NCI-H2171 treated with DMSO at 0.1 percent for 48 hours (cell line): ENCODE measurements at regions not wholly inside any gene's neighbourhood (a gene's known extent, or its start where the extent isn't known, plus 50 kb on each side); places are given as distances from the start of the nearest gene placed in this dataset.
A peak's percentile ranks its signal among the peaks of the same experiment; 100 is the strongest.

Source experiments
- DNase-seq: peaks from one replicate; lab custom pipeline; 2025; lab: John Stamatoyannopoulos, UW

GRCh38 chr13:39244561-39245230, 206.4 kb downstream of the NHLRC3 start:
- DNase-seq: no peak

- peak; percentile 4 for DNase-seq
These were observed 207.4 kb downstream of the NHLRC3 start for GRCh38 chr13:39245688-39246087.

GRCh38 chr13:39249982-39250381, 211.7 kb downstream of the NHLRC3 start:
- no peak for DNase-seq

- DNase-seq: no peak
These were observed 212.2 kb downstream of the NHLRC3 start for GRCh38 chr13:39250440-39250839.

- DNase-seq: no peak
These were observed 213.1 kb downstream of the NHLRC3 start for GRCh38 chr13:39251340-39251739.

GRCh38 chr13:39253774-39254173, 215.5 kb downstream of the NHLRC3 start:
- no peak for DNase-seq

- no peak for DNase-seq
These were observed 216.3 kb downstream of the NHLRC3 start for GRCh38 chr13:39254601-39255000.

- no peak for DNase-seq
These were observed 219.4 kb downstream of the NHLRC3 start for GRCh38 chr13:39257642-39258041.

- no peak for DNase-seq
These were observed 221.3 kb downstream of the NHLRC3 start for GRCh38 chr13:39259371-39260140.

GRCh38 chr13:39263033-39263432, 224.8 kb downstream of the NHLRC3 start:
- peak; percentile 8 for DNase-seq

GRCh38 chr13:39263531-39263930, 225.3 kb downstream of the NHLRC3 start:
- no peak for DNase-seq

GRCh38 chr13:39266426-39266825, 228.2 kb downstream of the NHLRC3 start:
- DNase-seq: no peak

GRCh38 chr13:39268398-39268797, 230.1 kb downstream of the NHLRC3 start:
- no peak for DNase-seq

- no peak for DNase-seq
These were observed 230.7 kb downstream of the NHLRC3 start for GRCh38 chr13:39269004-39269403.

- DNase-seq: no peak
These were observed 231.2 kb downstream of the NHLRC3 start for GRCh38 chr13:39269411-39269810.

GRCh38 chr13:39272994-39273393, 234.7 kb downstream of the NHLRC3 start:
- DNase-seq: no peak

- no peak for DNase-seq
These were observed 235.9 kb downstream of the NHLRC3 start for GRCh38 chr13:39273953-39274738.

- DNase-seq: no peak
These were observed 236.6 kb downstream of the NHLRC3 start for GRCh38 chr13:39274739-39275325.

GRCh38 chr13:39279077-39279476, 240.8 kb downstream of the NHLRC3 start:
- DNase-seq: no peak

- DNase-seq: no peak
These were observed 243.4 kb downstream of the NHLRC3 start for GRCh38 chr13:39281539-39282150.

GRCh38 chr13:39282400-39282972, 244.2 kb downstream of the NHLRC3 start:
- no peak for DNase-seq

- no peak for DNase-seq
These were observed 244.8 kb downstream of the NHLRC3 start for GRCh38 chr13:39283072-39283471.
